GM12891 (cell line): ENCODE measurements at regions not wholly inside any gene's neighbourhood (a gene's known extent, or its start where the extent isn't known, plus 50 kb on each side); places are given as distances from the start of the nearest gene placed in this dataset.

Experiments
- DNase-seq: peaks from one replicate; pipeline ENCODE4 v3.0.0; 2011; ENCODE audit warnings: low spot score; ENCODE audit not compliant: insufficient read length
- FAIRE-seq: peaks from 2 replicates; lab custom pipeline; 2011; peaks lifted over from hg19 to GRCh38; lab: Jason Lieb, UNC
- PAX5 ChIP-seq: IDR thresholded peaks from 2 replicates; pipeline ENCODE4 v1.6.1; 2011; ENCODE audit warnings: low read length, moderate library complexity, mild to moderate bottlenecking; ENCODE audit not compliant: insufficient read depth, severe bottlenecking
- POLR2A ChIP-seq: IDR thresholded peaks from 2 replicates; pipeline ENCODE4 v1.6.1; 2011; ENCODE audit warnings: low read depth, low read length, control low read depth
- POLR2AphosphoS5 ChIP-seq: IDR thresholded peaks from 2 replicates; pipeline ENCODE4 v1.6.1; 2011; ENCODE audit warnings: low read depth, low read length, control low read depth
- POU2F2 ChIP-seq: IDR thresholded peaks from 2 replicates; pipeline ENCODE4 v1.6.1; 2011; ENCODE audit warnings: low read depth, mild to moderate bottlenecking, control low read depth, low read length, moderate library complexity
- SPI1 ChIP-seq: IDR thresholded peaks from 2 replicates; pipeline ENCODE4 v1.6.1; 2011; ENCODE audit warnings: low read depth, low read length, control low read depth
- TAF1 ChIP-seq: IDR thresholded peaks from 2 replicates; pipeline ENCODE4 v1.6.1; 2011; ENCODE audit warnings: low read depth, low read length, control low read depth

DNA sequence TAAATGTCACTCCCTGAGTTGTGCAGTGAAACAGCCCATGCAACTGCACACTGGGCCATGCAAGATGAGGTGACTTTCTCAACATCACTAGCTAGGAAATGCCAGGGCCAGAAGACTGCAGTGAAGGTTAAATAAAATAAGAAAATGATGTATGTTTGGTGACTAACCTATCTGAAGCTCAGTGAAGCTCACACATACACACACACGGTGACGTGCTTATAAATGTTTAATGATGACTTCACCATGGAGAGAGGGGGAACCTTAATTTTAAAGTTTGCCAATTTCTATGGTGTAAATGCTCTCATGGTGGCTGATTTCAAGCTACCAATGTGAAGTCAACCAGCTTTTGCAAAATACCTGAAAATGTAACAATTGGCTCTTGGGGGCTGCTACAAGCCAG, 166.4 kb downstream of the MAF start:
- TF ChIP-seq POU2F2 (no peak), PAX5 (no peak), POLR2A (no peak), SPI1 (no peak), POLR2AphosphoS5 (no peak), TAF1 (no peak)
- DNase-seq (no peak), FAIRE-seq (no peak)

DNA sequence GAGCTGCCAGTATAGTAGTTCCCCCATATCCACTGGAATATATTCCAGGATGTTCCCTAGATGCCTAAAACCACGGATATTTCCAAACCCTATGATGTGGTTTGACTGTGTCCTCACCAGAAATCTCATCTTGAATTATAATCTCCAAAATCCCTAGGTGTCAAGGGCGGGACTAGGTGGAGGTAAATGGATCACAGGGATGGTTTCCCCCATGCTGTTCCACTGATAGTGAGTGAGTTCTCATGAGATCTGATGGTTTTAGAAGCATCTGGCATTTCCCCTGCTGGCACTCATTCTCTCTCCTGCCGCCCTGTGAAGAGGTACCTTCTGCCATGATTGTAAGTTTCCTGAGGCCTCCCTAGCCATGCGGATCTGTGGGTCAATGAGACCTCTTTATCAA, 168.6 kb downstream of the MAF start:
- DNase-seq (no peak), FAIRE-seq (no peak)
- TF ChIP-seq POU2F2 (no peak), TAF1 (no peak), POLR2AphosphoS5 (no peak), POLR2A (no peak), PAX5 (no peak), SPI1 (no peak)

DNA sequence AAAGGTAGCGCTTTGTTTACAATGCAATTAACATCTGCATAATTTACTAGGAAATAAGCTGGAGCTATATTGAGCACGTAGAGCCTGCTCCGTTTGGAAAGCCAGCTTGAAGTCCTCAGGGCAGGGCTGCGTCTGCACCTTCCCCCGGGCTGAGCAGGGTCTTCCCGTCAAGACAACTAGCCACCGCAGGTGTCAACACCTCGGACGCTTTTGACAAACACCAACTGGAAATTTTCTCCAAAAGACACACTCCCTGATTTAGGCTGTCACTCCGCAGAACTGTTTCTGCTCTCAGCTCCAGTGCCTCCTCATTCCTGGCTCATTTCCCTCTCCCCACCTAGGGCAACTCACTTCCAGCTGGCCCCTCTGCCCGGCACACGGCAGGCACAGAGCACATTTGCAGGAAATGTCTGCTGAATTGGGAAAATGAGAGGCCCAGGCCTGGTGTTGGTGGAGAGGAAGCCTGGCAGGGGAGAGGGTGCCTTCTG, 170.3 kb downstream of the MAF start:
- DNase-seq (no peak), FAIRE-seq (no peak)
- TF ChIP-seq TAF1 (no peak), POLR2AphosphoS5 (no peak), POLR2A (no peak), PAX5 (no peak), POU2F2 (no peak), SPI1 (no peak)

DNA sequence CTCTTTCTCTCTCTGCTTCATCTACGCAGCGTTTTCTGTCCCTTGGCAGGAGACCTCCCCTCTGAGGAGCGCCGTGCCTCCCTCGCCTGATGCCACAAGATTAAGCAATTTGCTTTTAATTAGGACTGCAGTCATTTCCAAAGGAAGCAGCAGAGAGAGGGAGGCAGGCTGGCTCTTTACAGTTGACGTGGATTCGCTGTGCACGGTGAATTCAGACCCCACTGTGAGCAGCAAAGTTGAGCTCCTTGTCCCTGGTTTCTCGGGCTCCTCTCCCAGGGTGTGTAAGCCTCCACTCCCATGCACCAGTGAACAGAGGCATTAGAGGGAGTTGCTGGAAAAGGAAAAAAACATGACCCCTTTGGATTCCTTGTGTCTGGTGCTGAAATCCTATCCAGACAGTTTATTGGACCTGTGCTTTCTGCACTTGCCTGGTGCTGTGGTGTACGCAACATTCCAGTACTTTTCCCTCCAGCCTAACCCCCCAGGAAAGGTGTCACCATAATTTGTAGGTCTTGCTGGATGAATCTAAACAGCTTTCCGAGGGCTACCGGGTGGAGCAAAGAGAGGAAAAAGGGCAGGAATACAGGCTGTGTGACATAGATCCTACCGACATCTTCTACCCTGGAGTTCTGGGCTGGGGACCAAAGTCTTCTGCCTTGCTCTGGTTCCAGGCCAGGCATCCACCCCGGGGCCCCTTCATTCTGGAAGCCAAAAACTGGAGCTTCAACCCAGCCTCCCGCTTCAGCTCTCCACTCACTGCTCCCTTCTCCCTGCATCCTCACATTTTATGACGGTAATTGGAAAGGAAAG, 171.0 kb downstream of the MAF start:
- no peak for DNase-seq
- no peak for TF ChIP-seq POLR2A
- no peak for TF ChIP-seq SPI1
- TF ChIP-seq TAF1, result no peak
- no peak for TF ChIP-seq PAX5
- TF ChIP-seq POU2F2, result no peak
- no peak for TF ChIP-seq POLR2AphosphoS5
- no peak for FAIRE-seq

DNA sequence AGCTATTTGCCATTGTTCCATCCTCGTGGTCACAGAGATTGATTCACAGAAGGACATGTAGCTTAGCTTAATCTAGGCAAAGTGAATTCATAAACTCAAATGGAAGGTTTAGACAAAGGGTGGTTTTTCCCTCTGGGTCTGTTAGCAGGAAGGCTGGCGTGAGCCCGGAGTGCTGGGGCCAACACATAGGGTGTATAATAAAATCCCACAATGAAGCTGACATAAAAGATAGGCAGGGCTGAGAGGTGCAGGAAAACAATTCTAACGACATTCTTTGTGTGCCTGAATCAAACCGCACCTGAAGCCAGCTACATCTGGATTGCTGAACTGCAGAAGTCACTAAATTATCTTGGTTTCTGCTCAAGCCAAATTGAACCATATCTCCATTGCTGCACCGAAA, 173.9 kb downstream of the MAF start:
- FAIRE-seq, result no peak
- TF ChIP-seq POLR2A, result no peak
- TF ChIP-seq TAF1, result no peak
- no peak for TF ChIP-seq PAX5
- TF ChIP-seq POLR2AphosphoS5, result no peak
- no peak for TF ChIP-seq POU2F2
- TF ChIP-seq SPI1, result no peak
- no peak for DNase-seq

- no peak for TF ChIP-seq POLR2AphosphoS5
- no peak for TF ChIP-seq POLR2A
- TF ChIP-seq PAX5, result no peak
- no peak for TF ChIP-seq TAF1
- no peak for TF ChIP-seq SPI1
- no peak for TF ChIP-seq POU2F2
- FAIRE-seq (no peak), DNase-seq (no peak)
Measured at GRCh38 chr16:79422064-79422463, 178.5 kb downstream of the MAF start.

GRCh38 chr16:79421126-79421525, 179.4 kb downstream of the MAF start:
- DNase-seq (no peak), FAIRE-seq (no peak)
- TF ChIP-seq PAX5, result no peak

DNA sequence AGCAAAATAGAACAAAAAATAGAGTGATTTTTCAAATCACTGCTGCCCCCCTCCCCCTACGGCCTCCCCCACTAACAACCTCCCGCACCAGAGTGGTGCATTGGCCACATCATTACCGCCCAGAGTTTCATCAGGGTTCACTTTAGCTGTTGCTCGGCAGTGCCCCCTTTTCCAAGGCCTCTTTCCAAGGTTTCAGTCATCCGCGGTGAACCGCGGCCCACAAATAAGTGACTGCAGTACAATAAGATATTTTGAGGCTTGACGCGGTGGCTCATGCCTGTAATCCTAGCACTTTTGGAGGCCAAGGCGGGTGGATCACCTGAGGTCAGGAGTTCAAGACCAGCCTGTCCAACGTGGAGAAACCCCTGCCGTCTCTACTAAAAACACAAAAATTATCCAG, 180.0 kb downstream of the MAF start:
- DNase-seq, result no peak
- no peak for TF ChIP-seq POLR2AphosphoS5
- no peak for TF ChIP-seq SPI1
- no peak for TF ChIP-seq PAX5
- TF ChIP-seq POU2F2, result no peak
- no peak for TF ChIP-seq TAF1
- TF ChIP-seq POLR2A, result no peak
- no peak for FAIRE-seq

DNA sequence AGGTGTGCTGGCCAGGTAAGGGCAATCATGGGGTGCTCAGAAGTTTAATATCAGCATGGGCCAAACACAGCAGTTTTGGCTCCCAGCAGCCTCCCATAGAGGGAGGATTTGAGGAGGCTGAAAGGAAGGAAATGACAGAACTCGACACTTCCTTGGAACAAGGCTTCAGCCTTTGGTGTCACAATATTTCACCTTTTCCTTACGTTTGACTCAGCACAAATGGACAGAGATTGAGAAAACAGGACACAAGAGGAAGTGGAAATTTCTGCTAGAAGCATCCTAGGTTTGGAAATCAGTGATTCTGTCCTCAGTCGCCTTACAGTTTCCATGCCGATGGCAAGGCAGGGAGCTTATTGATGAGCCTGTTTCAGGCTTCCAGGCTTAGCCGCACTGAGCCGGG, 181.4 kb downstream of the MAF start:
- FAIRE-seq (no peak), DNase-seq (no peak)
- no peak for TF ChIP-seq POLR2A
- no peak for TF ChIP-seq TAF1
- no peak for TF ChIP-seq PAX5
- TF ChIP-seq SPI1, result no peak
- TF ChIP-seq POLR2AphosphoS5, result no peak
- TF ChIP-seq POU2F2, result no peak

DNA sequence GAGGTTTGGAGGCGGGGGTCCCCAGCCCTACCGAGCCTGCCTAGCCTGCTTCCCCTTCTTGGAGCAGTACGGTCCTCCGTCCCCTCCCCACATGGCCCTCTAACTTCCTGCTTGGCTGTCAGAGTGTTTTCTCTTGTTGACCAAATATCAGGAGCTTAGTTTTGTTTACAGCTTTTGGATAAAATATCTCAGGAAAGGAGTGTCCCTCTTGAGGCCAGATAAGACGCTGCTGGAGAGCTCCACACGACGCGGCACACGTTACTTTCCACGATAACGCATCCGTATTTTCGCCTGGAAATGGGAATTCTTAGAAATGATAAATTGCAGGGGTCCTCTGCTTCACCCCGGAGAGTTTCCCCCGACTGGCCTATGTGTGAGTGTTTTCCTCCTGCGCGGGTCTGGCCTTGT, 182.9 kb downstream of the MAF start:
- DNase-seq, result no peak
- TF ChIP-seq POU2F2, result no peak
- TF ChIP-seq POLR2AphosphoS5, result no peak
- TF ChIP-seq SPI1, result no peak
- no peak for TF ChIP-seq POLR2A
- no peak for TF ChIP-seq TAF1
- TF ChIP-seq PAX5, result no peak
- FAIRE-seq, result no peak
